ENCODE measurements at regions not wholly inside any gene's neighbourhood (a gene's known extent, or its start where the extent isn't known, plus 50 kb on each side); places are given as distances from the start of the nearest gene placed in this dataset.

- Histone ChIP-seq H4K5ac (ENCODE audit: low read length) (no peak overlapping the region), H3K27me3 (ENCODE audit: insufficient read depth, low read length, poor library complexity) (no peaks in the 10 kb centered on the region), H3K79me1 (ENCODE audit: low read length) (no peaks in the 10 kb centered on the region), H3K23ac (ENCODE audit: low read length) (no peak overlapping the region), H3K9ac (ENCODE audit: low read length) (no peak overlapping the region), H3K4ac (ENCODE audit: low read depth, low read length) (no peak overlapping the region), H3K79me2 (ENCODE audit: control insufficient read depth, insufficient read depth, low read length) (no peaks in the 10 kb centered on the region), H3K18ac (ENCODE audit: low read length) (peak overlapping the region; percentile 68), H3K27ac (ENCODE audit: low read depth, low read length) (no peak overlapping the region), H2AK5ac (ENCODE audit: low read length) (no peak overlapping the region), H3K56ac (ENCODE audit: low read length) (no peak overlapping the region), H3K4me2 (ENCODE audit: low read length) (no peak overlapping the region), H3K4me1 (ENCODE audit: control insufficient read depth, low read depth, low read length) (peaks cover 2% of the 10 kb centered on the region), H3K4me3 (ENCODE audit: low read length) (no peak overlapping the region), H4K8ac (ENCODE audit: low read depth, low read length) (no peak overlapping the region), H2BK120ac (ENCODE audit: low read depth, low read length) (no peak overlapping the region), H2BK15ac (replicated peaks; ENCODE audit: low read depth) (no peak overlapping the region), H3K36me3 (ENCODE audit: control insufficient read depth, insufficient read depth, low read length) (no peaks in the 10 kb centered on the region), H2BK5ac (ENCODE audit: low read length) (no peak overlapping the region)
- no CpG with 5 or more reads among the region's 6 CpGs for WGBS (ENCODE audit: extremely low coverage, insufficient coverage, low lambda C conversion rate)
- no peak for DNase-seq
These were observed 250.9 kb upstream of the CITED2 start for GRCh38 chr6:139625081-139625939.

GRCh38 chr6:139623372-139623771, 248.9 kb upstream of the CITED2 start:
- no peak overlapping the region for H3K4me3 ChIP-seq (ENCODE audit: low read length)
- no peaks in the 10 kb centered on the region for H3K27me3 ChIP-seq (ENCODE audit: insufficient read depth, low read length, poor library complexity)
- H3K27ac ChIP-seq (ENCODE audit: low read depth, low read length), result no peak overlapping the region
- H3K4ac ChIP-seq (ENCODE audit: low read depth, low read length), result no peak overlapping the region
- no peak overlapping the region for H3K56ac ChIP-seq (ENCODE audit: low read length)
- no peak overlapping the region for H2BK15ac ChIP-seq (replicated peaks; ENCODE audit: low read depth)
- WGBS (ENCODE audit: extremely low coverage, insufficient coverage, low lambda C conversion rate), result no CpG with 5 or more reads among the region's 4 CpGs
- H3K79me1 ChIP-seq (ENCODE audit: low read length), result no peaks in the 10 kb centered on the region
- no peak overlapping the region for H4K8ac ChIP-seq (ENCODE audit: low read depth, low read length)
- H2AK5ac ChIP-seq (ENCODE audit: low read length), result no peak overlapping the region
- no peak overlapping the region for H3K9ac ChIP-seq (ENCODE audit: low read length)
- H3K79me2 ChIP-seq (ENCODE audit: control insufficient read depth, insufficient read depth, low read length), result no peaks in the 10 kb centered on the region
- H2BK120ac ChIP-seq (ENCODE audit: low read depth, low read length), result no peak overlapping the region
- no peak overlapping the region for H3K4me2 ChIP-seq (ENCODE audit: low read length)
- no peaks in the 10 kb centered on the region for H3K36me3 ChIP-seq (ENCODE audit: control insufficient read depth, insufficient read depth, low read length)
- no peak overlapping the region for H2BK5ac ChIP-seq (ENCODE audit: low read length)
- H3K18ac ChIP-seq (ENCODE audit: low read length), result no peak overlapping the region
- no peak overlapping the region for H4K5ac ChIP-seq (ENCODE audit: low read length)
- H3K4me1 ChIP-seq (ENCODE audit: control insufficient read depth, low read depth, low read length), result peaks cover 2% of the 10 kb centered on the region
- no peak for DNase-seq
- no peak overlapping the region for H3K23ac ChIP-seq (ENCODE audit: low read length)

- Histone ChIP-seq H2BK15ac (replicated peaks; ENCODE audit: low read depth) (no peak overlapping the region), H3K4ac (ENCODE audit: low read depth, low read length) (no peak overlapping the region), H4K8ac (ENCODE audit: low read depth, low read length) (no peak overlapping the region), H3K27me3 (ENCODE audit: insufficient read depth, low read length, poor library complexity) (no peaks in the 10 kb centered on the region), H3K56ac (ENCODE audit: low read length) (no peak overlapping the region), H2AK5ac (ENCODE audit: low read length) (no peak overlapping the region), H3K23ac (ENCODE audit: low read length) (no peak overlapping the region), H3K79me1 (ENCODE audit: low read length) (no peaks in the 10 kb centered on the region), H3K4me2 (ENCODE audit: low read length) (no peak overlapping the region), H3K18ac (ENCODE audit: low read length) (no peak overlapping the region), H2BK120ac (ENCODE audit: low read depth, low read length) (no peak overlapping the region), H4K5ac (ENCODE audit: low read length) (no peak overlapping the region), H2BK5ac (ENCODE audit: low read length) (no peak overlapping the region), H3K4me1 (ENCODE audit: control insufficient read depth, low read depth, low read length) (peaks cover 4% of the 10 kb centered on the region), H3K4me3 (ENCODE audit: low read length) (no peak overlapping the region), H3K79me2 (ENCODE audit: control insufficient read depth, insufficient read depth, low read length) (no peaks in the 10 kb centered on the region), H3K27ac (ENCODE audit: low read depth, low read length) (no peak overlapping the region), H3K9ac (ENCODE audit: low read length) (no peak overlapping the region), H3K36me3 (ENCODE audit: control insufficient read depth, insufficient read depth, low read length) (no peaks in the 10 kb centered on the region)
- WGBS (ENCODE audit: extremely low coverage, insufficient coverage, low lambda C conversion rate), result no CpG with 5 or more reads among the region's 1 CpG
- DNase-seq, result no peak
These were observed 239.0 kb upstream of the CITED2 start for GRCh38 chr6:139613496-139613895.

GRCh38 chr6:139612135-139612465, 237.7 kb upstream of the CITED2 start:
- no peak overlapping the region for H4K5ac ChIP-seq (ENCODE audit: low read length)
- H3K18ac ChIP-seq (ENCODE audit: low read length), result no peak overlapping the region
- H3K9ac ChIP-seq (ENCODE audit: low read length), result no peak overlapping the region
- no peak overlapping the region for H3K27ac ChIP-seq (ENCODE audit: low read depth, low read length)
- no peak overlapping the region for H2BK120ac ChIP-seq (ENCODE audit: low read depth, low read length)
- H3K4me2 ChIP-seq (ENCODE audit: low read length), result no peak overlapping the region
- DNase-seq, result no peak
- H2BK5ac ChIP-seq (ENCODE audit: low read length), result no peak overlapping the region
- no peak overlapping the region for H3K4me3 ChIP-seq (ENCODE audit: low read length)
- H3K23ac ChIP-seq (ENCODE audit: low read length), result no peak overlapping the region
- H2BK15ac ChIP-seq (replicated peaks; ENCODE audit: low read depth), result no peak overlapping the region
- H3K56ac ChIP-seq (ENCODE audit: low read length), result no peak overlapping the region
- no peak overlapping the region for H3K4ac ChIP-seq (ENCODE audit: low read depth, low read length)
- H4K8ac ChIP-seq (ENCODE audit: low read depth, low read length), result no peak overlapping the region
- H3K79me2 ChIP-seq (ENCODE audit: control insufficient read depth, insufficient read depth, low read length), result no peaks in the 10 kb centered on the region
- no peaks in the 10 kb centered on the region for H3K79me1 ChIP-seq (ENCODE audit: low read length)
- H3K4me1 ChIP-seq (ENCODE audit: control insufficient read depth, low read depth, low read length), result peaks cover 7% of the 10 kb centered on the region
- H2AK5ac ChIP-seq (ENCODE audit: low read length), result no peak overlapping the region
- no peaks in the 10 kb centered on the region for H3K36me3 ChIP-seq (ENCODE audit: control insufficient read depth, insufficient read depth, low read length)
- no peaks in the 10 kb centered on the region for H3K27me3 ChIP-seq (ENCODE audit: insufficient read depth, low read length, poor library complexity)

- Histone ChIP-seq H3K4me3 (ENCODE audit: low read length) (no peak overlapping the region), H2AK5ac (ENCODE audit: low read length) (no peak overlapping the region), H3K4ac (ENCODE audit: low read depth, low read length) (no peak overlapping the region), H3K18ac (ENCODE audit: low read length) (peak overlapping the region; percentile 39), H3K9ac (ENCODE audit: low read length) (no peak overlapping the region), H3K79me1 (ENCODE audit: low read length) (no peaks in the 10 kb centered on the region), H3K56ac (ENCODE audit: low read length) (no peak overlapping the region), H3K36me3 (ENCODE audit: control insufficient read depth, insufficient read depth, low read length) (no peaks in the 10 kb centered on the region), H2BK120ac (ENCODE audit: low read depth, low read length) (no peak overlapping the region), H3K4me2 (ENCODE audit: low read length) (no peak overlapping the region), H3K4me1 (ENCODE audit: control insufficient read depth, low read depth, low read length) (peaks cover 7% of the 10 kb centered on the region), H3K23ac (ENCODE audit: low read length) (no peak overlapping the region), H2BK15ac (replicated peaks; ENCODE audit: low read depth) (no peak overlapping the region), H4K5ac (ENCODE audit: low read length) (no peak overlapping the region), H3K27ac (ENCODE audit: low read depth, low read length) (no peak overlapping the region), H2BK5ac (ENCODE audit: low read length) (no peak overlapping the region), H3K79me2 (ENCODE audit: control insufficient read depth, insufficient read depth, low read length) (no peaks in the 10 kb centered on the region), H4K8ac (ENCODE audit: low read depth, low read length) (no peak overlapping the region), H3K27me3 (ENCODE audit: insufficient read depth, low read length, poor library complexity) (no peaks in the 10 kb centered on the region)
- no peak for DNase-seq
- WGBS (ENCODE audit: extremely low coverage, insufficient coverage, low lambda C conversion rate), result no CpG with 5 or more reads among the region's 8 CpGs
These were observed 237.1 kb upstream of the CITED2 start for GRCh38 chr6:139611327-139612134.

All from mesendoderm (in vitro differentiated cells).